Endothelial cell of umbilical vein (primary cell): ENCODE measurements at regions not wholly inside any gene's neighbourhood (a gene's known extent, or its start where the extent isn't known, plus 50 kb on each side); places are given as distances from the start of the nearest gene placed in this dataset.

Source experiments
- BruUV-seq: library from RNA; stranded (reverse); fragments of 400-500 nt; replicated peaks from 2 replicates; lab custom pipeline; 2021; lab: Mats Ljungman, UMichigan
- CTCF ChIA-PET: fragments of 300-600, 350-600 bp; sonication (Branson Sonifier 250); formaldehyde crosslinking; loops from one replicate; lab custom pipeline; 2021; ENCODE audit warnings: antibody characterized with exemption, inconsistent platforms; lab: Charles Lee
- POLR2A ChIA-PET: fragments of 300-600, 350-600 bp; sonication (Branson Sonifier 250); formaldehyde crosslinking; loops from one replicate; lab custom pipeline; 2021; ENCODE audit warnings: antibody characterized with exemption, inconsistent platforms; lab: Charles Lee
- DNase-seq: peaks from one replicate; pipeline ENCODE4 v3.0.0-alpha.2; 2011; ENCODE audit warnings: low read depth, low spot score
- FAIRE-seq: peaks from 2 replicates; lab custom pipeline; 2011; peaks lifted over from hg19 to GRCh38; lab: Jason Lieb, UNC
- H2AFZ ChIP-seq: 2 replicates; pipeline ENCODE4 v1.6.0; 2012; ENCODE audit warnings: low read depth, low read length, control low read depth, inconsistent platforms
- H3K27ac ChIP-seq: 2 replicates; pipeline ENCODE4 v1.5.1; 2011; ENCODE audit warnings: low read depth, mild to moderate bottlenecking, control low read depth, low read length, moderate library complexity; ENCODE audit not compliant: insufficient read depth
- H3K27me3 ChIP-seq, 2 experiments: 2 replicates each; pipeline versions ENCODE4 v1.6.0 to v1.6.1; 2011; ENCODE audit warnings: low read length in 2 of 2, mixed read lengths in 1 of 2; ENCODE audit not compliant: control insufficient read depth in 2 of 2, insufficient read depth in 2 of 2
- H3K36me3 ChIP-seq, 2 experiments: 2 replicates in 1 of 2; 3 replicates in 1 of 2; pipeline ENCODE4 v1.5.1; 2011; ENCODE audit warnings: low read length in 2 of 2, mild to moderate bottlenecking in 1 of 2, moderate library complexity in 1 of 2; ENCODE audit not compliant: control insufficient read depth in 2 of 2, insufficient read depth in 2 of 2; ENCODE audit errors: extremely low read depth in 1 of 2
- H3K4me1 ChIP-seq: 3 replicates; pipeline ENCODE4 v1.5.1; 2011; ENCODE audit warnings: mild to moderate bottlenecking, low read length; ENCODE audit not compliant: control insufficient read depth, insufficient read depth; ENCODE audit errors: extremely low read depth
- H3K4me2 ChIP-seq: 2 replicates; pipeline ENCODE4 v1.6.1; 2011; ENCODE audit warnings: low read length, control low read depth, mixed read lengths; ENCODE audit not compliant: insufficient read depth
- H3K4me3 ChIP-seq, 3 experiments: fragments of 200-600 bp in 1 of 3; sonication (generic), shearing (Covaris generic) in 1 of 3; replicated peaks in 1 of 3; 2 replicates each; pipeline ENCODE4 v1.5.1; 2011 to 2016; ENCODE audit warnings: control low read depth in 3 of 3, low read length in 3 of 3, mild to moderate bottlenecking in 2 of 3, inconsistent platforms in 1 of 3, low read depth in 1 of 3, moderate library complexity in 1 of 3; ENCODE audit not compliant: insufficient read depth in 1 of 3
- H3K79me2 ChIP-seq: 2 replicates; pipeline ENCODE4 v1.6.0; 2012; ENCODE audit warnings: low read length, inconsistent platforms; ENCODE audit not compliant: control insufficient read depth, insufficient read depth
- H3K9ac ChIP-seq: replicated peaks from 2 replicates; pipeline ENCODE3; 2011; ENCODE audit warnings: low read length, control low read depth; ENCODE audit not compliant: insufficient read depth; ENCODE audit errors: extremely low read depth
- H3K9me1 ChIP-seq: replicated peaks from 3 replicates; pipeline ENCODE4 v1.6.0; 2011; ENCODE audit warnings: mild to moderate bottlenecking, low read length; ENCODE audit not compliant: control insufficient read depth, insufficient read depth; ENCODE audit errors: extremely low read depth
- H3K9me3 ChIP-seq: replicated peaks from 2 replicates; pipeline ENCODE4 v1.5.1; 2012; ENCODE audit warnings: low read length, inconsistent platforms; ENCODE audit not compliant: control insufficient read depth, insufficient read depth
- H4K20me1 ChIP-seq: replicated peaks from 2 replicates; pipeline ENCODE3; 2011; ENCODE audit warnings: mild to moderate bottlenecking, low read length; ENCODE audit not compliant: control insufficient read depth, insufficient read depth; ENCODE audit errors: extremely low read depth
- CTCF ChIP-seq, 2 donors: IDR thresholded peaks; 1 replicate in 1 of 2; 2 replicates in 1 of 2; pipeline ENCODE4 v1.5.1; 2011; ENCODE audit warnings: low read length in 2 of 2, mild to moderate bottlenecking in 2 of 2, moderate library complexity in 2 of 2, control low read depth in 1 of 2, inconsistent platforms in 1 of 2, low read depth in 1 of 2; ENCODE audit not compliant: insufficient read depth in 1 of 2; ENCODE audit errors: extremely low read depth in 1 of 2
- EZH2 ChIP-seq: IDR thresholded peaks from 2 replicates; pipeline ENCODE4 v1.6.1; 2012; ENCODE audit warnings: borderline replicate concordance, low read depth, mild to moderate bottlenecking, moderate library complexity, low read length, inconsistent platforms; ENCODE audit not compliant: severe bottlenecking
- FOS ChIP-seq: IDR thresholded peaks from 2 replicates; pipeline ENCODE4 v1.6.1; 2011; ENCODE audit warnings: mild to moderate bottlenecking, low read length, moderate library complexity, borderline replicate concordance; ENCODE audit not compliant: insufficient read depth
- GATA2 ChIP-seq: IDR thresholded peaks from 2 replicates; pipeline ENCODE4 v1.7.0; 2011; ENCODE audit warnings: low read depth, mild to moderate bottlenecking, moderate library complexity, mixed read lengths, low read length; ENCODE audit not compliant: insufficient read length, insufficient read depth
- JUN ChIP-seq: IDR thresholded peaks from 2 replicates; pipeline ENCODE4 v1.6.1; 2011; ENCODE audit warnings: borderline replicate concordance, low read depth; ENCODE audit not compliant: insufficient read length, insufficient read depth
- MYC ChIP-seq: IDR thresholded peaks from one replicate; pipeline ENCODE4 v1.6.1; 2011; ENCODE audit warnings: mild to moderate bottlenecking, low read depth, low read length
- POLR2A ChIP-seq: IDR thresholded peaks from 2 replicates; pipeline ENCODE4 v1.6.1; 2012; ENCODE audit warnings: low read depth, mild to moderate bottlenecking, control low read depth, low read length
- POLR2AphosphoS5 ChIP-seq: IDR thresholded peaks from 2 replicates; pipeline ENCODE4 v1.6.1; 2012; ENCODE audit warnings: low read depth, mild to moderate bottlenecking, control low read depth, low read length, moderate library complexity; ENCODE audit not compliant: insufficient read depth
- dilution Hi-C: fragments of 300-500 bp; cut with MboI; formaldehyde crosslinking; loops from one replicate; pipeline ENCODE4 v1.15.0; 2019; ENCODE audit warnings: low sequenced_read_pairs; ENCODE audit not compliant: extremely low pct_ligation_motif_present
- intact Hi-C: fragments of 100-400 bp; cut with micrococcal nuclease; formaldehyde crosslinking; loops from one replicate; pipeline ENCODE4 v1.10.0; 2022
- TF ChIP-seq, protein P1 (sequence below): IDR thresholded peaks from 2 replicates; pipeline ENCODE4 v1.6.1; 2011; ENCODE audit not compliant: insufficient read depth, insufficient read length

DNA sequence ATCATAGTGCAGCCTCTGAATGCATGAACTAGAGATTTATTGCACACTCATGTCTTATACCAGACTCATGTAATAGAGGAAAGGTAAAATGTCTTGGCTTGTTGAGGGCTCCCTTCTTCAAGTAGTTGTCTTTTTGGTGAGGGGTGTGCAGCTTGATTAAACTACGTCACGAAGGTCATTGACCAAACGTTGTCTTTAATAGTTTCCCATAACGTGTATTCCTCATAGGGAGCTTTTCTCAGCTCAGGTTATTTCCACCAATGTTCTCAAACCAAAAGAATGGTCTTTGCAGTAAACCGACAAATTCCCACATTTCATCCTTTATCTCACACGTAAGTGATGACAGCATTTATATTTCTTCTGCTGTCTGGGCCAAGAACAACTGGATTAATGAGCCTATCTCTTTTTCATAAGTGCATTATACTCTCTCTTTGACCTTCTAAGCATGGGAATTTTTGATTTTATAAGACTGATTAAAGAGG is 547.7 kb upstream of the ZEB2 start:
- CTCF ChIA-PET, result interaction anchor here (1.1 to 1.3 kb wide), 2 partner anchors 10 to 37 kb away, joined by 3 read pairs; no protein-coding TSS in a partner anchor
- POLR2A ChIA-PET, result no interaction called here
- Histone ChIP-seq H3K4me2 (no peak overlapping the region), H3K79me2 (no peaks in the 10 kb centered on the region), H3K36me3 (no peaks in the 10 kb centered on the region), H3K9me3 (no peaks in the 10 kb centered on the region), H3K9me1 (no peaks in the 10 kb centered on the region), H3K4me1 (no peaks in the 10 kb centered on the region), H3K27ac (no peak overlapping the region), H3K4me3 (no peak overlapping the region), H4K20me1 (no peaks in the 10 kb centered on the region), H3K9ac (no peak overlapping the region), H3K27me3 (no peaks in the 10 kb centered on the region), H2AFZ (no peak overlapping the region)
- intact Hi-C loops, result no loop called here
- TF ChIP-seq, protein P1, sequence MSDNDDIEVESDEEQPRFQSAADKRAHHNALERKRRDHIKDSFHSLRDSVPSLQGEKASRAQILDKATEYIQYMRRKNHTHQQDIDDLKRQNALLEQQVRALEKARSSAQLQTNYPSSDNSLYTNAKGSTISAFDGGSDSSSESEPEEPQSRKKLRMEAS, result no peak
- TF ChIP-seq JUN, result no peak
- no peak for TF ChIP-seq POLR2A
- no peak for TF ChIP-seq MYC
- TF ChIP-seq FOS, result no peak
- TF ChIP-seq EZH2, result no peak
- TF ChIP-seq CTCF (IDR thresholded peaks at IDR 0.05; ENCODE audit: extremely low read depth in 1 of 2, insufficient read depth in 1 of 2, low read depth in 1 of 2, low read length in 2 of 2), result no peak
- TF ChIP-seq POLR2AphosphoS5, result no peak
- TF ChIP-seq GATA2, result no peak
- BruUV-seq, result no TSS peak
- dilution Hi-C loops, result no loop called here
- no peak for FAIRE-seq
- no peak for DNase-seq
